Central memory CD4-positive, alpha-beta T cell (primary cell): ENCODE measurements at regions not wholly inside any gene's neighbourhood (a gene's known extent, or its start where the extent isn't known, plus 50 kb on each side); places are given as distances from the start of the nearest gene placed in this dataset.

Experiments used
- DNase-seq: peaks from one replicate; pipeline ENCODE4 v3.0.0; 2022

- DNase-seq: no peak
These were observed 254.5 kb upstream of the PPARGC1A start for GRCh38 chr4:24144381-24144780.

GRCh38 chr4:24143741-24144140 lies 253.9 kb upstream of the PPARGC1A start:
- no peak for DNase-seq

DNA sequence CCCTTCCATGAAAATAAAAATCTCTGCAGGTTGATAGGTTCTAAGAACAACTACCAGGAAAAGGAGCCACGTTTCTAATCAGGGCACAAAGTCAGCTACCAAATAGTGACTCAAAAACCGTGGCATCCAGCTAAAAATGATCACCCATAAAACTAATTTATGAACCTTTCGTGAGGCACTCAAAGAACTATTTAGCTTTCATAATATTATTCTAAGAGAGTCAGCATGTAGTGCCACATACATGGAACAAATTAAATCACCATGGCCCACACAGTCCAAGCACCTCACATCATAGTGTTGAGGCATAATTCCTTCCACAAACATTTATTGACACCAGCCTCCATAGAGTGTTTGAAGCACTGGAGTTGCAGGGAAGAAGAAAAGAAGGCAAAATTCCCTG lies 252.0 kb upstream of the PPARGC1A start:
- DNase-seq: no peak

DNA sequence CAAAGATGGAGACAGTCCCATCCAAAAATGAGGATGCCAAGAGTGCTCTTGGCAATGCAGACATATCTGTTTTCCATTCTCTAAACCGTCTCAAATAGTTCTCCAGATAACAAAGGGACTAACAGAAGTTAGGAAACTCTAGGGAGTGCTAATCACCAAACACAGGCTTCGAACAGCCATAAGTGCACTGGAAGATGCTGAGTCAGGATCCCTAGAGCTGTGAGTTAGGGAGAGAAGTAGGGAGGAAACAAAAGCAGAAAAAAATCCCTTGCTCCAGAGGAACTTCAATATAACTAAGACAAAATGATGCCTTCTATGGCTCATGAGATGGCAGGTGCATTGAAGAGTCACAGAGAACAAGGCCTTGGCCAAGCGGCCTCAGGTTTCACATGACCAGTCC lies 251.0 kb upstream of the PPARGC1A start:
- no peak for DNase-seq

GRCh38 chr4:24137671-24138601 lies 248.1 kb upstream of the PPARGC1A start:
- DNase-seq: no peak

- no peak for DNase-seq
These were observed 242.3 kb upstream of the PPARGC1A start for GRCh38 chr4:24131954-24132673.

DNA sequence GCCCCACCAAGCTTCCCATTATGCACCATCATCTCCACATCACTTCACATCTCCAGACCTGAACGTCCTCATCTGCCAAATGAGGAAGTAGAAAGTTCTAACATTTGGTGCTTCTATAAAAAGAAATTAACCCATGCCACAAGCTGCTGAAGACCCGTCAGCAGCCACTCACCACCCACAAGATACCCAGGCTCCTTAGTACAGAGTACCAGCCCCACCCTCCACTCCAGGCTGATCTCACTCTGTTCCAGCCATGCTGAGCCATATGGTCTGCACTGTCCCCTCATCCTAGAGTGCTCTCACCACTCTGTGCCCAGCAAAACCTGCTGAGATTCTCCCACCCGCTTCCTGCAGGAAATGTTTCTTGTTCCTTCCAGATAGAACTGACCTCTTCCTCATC lies 240.8 kb upstream of the PPARGC1A start:
- DNase-seq: no peak

DNA sequence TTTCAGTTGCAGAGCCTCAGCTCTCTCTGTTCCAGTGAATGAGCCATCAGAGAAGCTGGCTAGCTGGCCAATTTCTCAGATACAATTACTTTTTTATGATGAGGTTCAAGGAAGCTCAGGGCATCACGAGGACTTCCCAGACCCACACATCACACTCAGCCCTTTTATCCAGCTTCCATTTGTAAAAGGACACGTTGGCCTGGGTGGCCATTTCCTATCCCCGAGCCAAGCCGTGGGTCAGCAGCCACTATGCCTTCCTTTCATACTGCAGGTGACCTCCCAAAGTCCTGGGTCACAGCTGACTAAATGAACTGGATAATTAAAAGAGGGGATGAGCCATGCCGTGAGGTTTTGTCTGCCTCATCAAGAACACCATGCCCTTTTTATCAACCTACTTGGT lies 236.9 kb upstream of the PPARGC1A start:
- DNase-seq: no peak

DNA sequence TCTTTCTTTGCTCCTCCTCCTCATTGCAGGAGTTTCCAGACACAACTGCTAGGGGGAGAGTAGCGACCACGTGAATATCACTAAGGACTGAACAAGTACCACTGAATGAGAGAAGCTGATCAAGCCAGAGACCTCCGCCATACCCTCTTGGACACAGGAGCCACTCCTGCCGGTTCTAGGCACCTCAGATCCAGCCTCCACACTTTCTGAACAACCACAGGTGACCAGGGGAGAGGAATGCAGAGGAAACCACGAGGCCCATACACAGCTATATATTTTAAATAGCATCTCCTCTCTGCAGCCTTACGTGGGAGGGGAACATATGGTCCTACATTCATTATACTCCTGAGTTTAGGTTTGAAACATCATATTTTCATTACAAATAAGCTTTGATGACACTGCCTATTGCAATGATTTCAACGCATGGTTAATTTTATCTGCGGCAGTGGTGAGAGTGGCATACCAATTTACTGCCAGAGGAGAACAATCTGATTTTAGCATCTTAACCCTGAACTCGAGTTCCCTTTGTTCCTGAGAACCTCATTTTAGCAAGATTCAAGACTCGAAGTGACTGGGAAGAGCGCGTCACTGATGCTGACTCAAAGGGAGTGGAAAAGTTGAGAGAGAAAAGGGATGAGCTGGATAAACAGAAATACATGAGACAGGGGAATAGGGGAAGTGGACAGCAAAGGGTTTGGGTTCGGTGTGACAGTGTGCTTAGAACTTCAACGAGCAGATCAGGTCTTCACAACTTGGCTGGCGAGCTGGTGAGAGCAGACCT lies 231.7 kb upstream of the PPARGC1A start:
- no peak for DNase-seq

DNA sequence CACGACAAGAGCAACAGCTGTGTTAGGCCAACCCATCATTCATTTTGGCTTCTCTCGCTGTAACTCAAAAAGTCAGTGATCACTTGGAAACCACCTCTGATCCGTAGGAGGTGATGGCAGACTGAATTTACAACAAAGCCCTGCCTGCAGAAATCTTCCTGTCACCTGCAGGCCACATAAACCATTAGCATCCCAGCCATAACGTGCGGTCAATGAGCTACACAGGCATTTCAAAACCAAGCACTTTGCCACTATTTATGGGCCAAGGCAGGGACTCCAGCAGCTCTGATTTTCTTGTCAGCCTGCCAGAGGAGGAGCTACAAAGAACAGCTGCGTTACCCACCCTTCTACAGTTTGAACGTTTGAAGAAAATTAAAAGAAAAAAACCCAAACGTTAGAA lies 228.1 kb upstream of the PPARGC1A start:
- no peak for DNase-seq

GRCh38 chr4:24116107-24116506 lies 226.3 kb upstream of the PPARGC1A start:
- DNase-seq: no peak

GRCh38 chr4:24114919-24115500 lies 225.2 kb upstream of the PPARGC1A start:
- DNase-seq: no peak

DNA sequence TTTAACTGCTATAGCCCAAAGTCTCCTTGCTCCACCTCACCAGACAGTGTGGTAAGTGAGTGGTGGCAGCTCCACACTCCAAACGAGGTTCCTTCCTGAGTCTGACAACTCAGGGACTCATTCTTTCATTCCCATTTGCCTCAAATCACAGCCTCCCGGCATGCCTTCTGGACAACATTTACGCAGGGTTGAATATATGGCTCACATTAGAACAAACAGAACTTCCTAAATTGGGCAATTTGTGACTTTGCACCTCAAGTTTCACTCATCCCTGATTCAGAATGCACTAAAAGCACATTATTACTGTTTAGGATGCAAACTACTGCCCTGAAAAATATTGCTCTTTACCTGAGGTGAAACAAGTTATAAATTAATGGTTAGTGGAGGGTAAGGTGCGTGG lies 224.6 kb upstream of the PPARGC1A start:
- no peak for DNase-seq

- DNase-seq: no peak
These were observed 222.6 kb upstream of the PPARGC1A start for GRCh38 chr4:24112466-24112865.

DNA sequence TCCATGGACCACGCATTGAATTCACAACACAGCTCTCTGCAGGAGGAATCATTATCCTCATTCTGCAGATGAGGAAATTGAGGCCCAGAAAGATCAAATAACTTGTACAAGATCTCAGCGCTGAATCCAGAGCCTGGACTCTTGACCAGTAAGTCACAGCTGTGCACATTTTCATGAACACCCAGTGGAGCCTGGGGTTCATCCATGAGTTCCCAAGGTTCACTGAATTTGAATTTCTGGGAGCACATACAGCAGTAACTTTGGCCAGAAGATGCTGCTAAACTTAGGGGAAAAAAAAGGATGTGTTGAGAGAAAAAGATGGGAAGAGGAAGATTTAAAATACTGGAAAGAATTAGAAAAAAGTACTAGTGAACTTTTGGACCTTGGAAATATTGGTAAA lies 218.7 kb upstream of the PPARGC1A start:
- DNase-seq: no peak

- no peak for DNase-seq
These were observed 215.6 kb upstream of the PPARGC1A start for GRCh38 chr4:24105327-24106038.

GRCh38 chr4:24104158-24104565 lies 214.3 kb upstream of the PPARGC1A start:
- no peak for DNase-seq

DNA sequence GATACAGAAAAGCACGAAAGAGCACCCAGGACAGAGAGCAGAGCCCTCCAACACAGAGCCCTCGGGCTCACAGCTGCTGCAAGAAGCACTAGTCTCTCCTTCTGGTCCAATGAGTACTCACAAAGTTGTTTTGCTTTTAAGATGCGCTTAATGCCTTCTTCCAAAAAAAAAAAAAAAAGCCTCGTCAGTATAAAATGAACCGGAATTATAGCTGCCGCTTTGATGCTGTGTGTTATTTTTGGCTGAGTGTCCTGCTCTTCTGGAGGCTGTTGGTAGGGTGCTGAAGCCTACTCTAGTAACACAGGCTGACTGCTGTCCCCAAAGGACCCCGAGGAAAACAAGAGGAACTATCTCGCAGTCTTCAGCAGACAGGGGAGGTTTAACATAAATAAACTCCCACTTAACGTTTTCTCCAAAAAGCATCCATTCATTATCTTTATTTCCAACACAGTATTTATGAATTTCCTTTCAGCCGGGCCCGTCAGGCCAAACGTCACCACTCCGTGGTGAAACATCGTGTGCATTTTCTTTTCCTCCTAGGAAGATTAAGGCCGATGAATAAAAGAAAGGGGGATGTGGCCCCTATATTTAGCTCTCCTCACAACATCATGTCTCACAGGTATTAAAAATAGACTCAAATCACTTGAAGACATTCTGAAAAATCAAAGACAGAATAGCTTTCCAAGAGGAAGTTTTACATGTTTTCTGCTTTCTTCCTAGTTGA lies 213.7 kb upstream of the PPARGC1A start:
- DNase-seq: no peak

GRCh38 chr4:24102621-24103020 lies 212.8 kb upstream of the PPARGC1A start:
- DNase-seq: no peak

- DNase-seq: no peak
These were observed 206.8 kb upstream of the PPARGC1A start for GRCh38 chr4:24096603-24097002.

DNA sequence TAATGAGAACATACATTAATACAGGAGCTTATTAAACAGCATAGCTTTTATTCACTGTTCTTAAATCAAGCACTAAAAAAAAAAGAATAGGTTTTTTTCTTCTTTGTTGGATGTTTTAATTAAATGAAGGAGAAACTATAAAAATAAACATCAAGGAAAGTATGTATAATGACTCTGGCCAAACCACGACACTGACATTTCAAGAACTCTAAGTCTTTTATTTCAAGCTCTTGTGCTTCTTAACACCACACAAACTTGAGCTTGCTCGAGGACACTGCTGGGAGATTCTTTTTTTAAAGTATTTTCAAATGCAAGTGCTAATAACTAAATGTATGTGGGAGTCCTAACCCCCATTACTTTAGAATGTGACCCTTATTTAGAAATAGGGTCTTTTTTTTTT lies 204.9 kb upstream of the PPARGC1A start:
- no peak for DNase-seq

GRCh38 chr4:24093446-24093845 lies 203.6 kb upstream of the PPARGC1A start:
- no peak for DNase-seq
